Activated naive CD8-positive, alpha-beta T cell treated with anti-CD3 and anti-CD28 coated beads, Interleukin-2, amount 50 U/mL, for 24 hours (primary cell): ENCODE measurements at regions not wholly inside any gene's neighbourhood (a gene's known extent, or its start where the extent isn't known, plus 50 kb on each side); places are given as distances from the start of the nearest gene placed in this dataset.

Source experiments
- ATAC-seq: fragments of 150-1000 bp; cut with Tn5 transposase; one replicate; pipeline ENCODE4 v1.10.0; 2021
- DNase-seq: peaks from one replicate; pipeline ENCODE4 v3.0.0; 2021
- H3K27ac Mint-ChIP-seq: one replicate; pipeline ENCODE4 v1.8.0; 2021; ENCODE audit warnings: mild to moderate bottlenecking, mixed read lengths
- H3K27me3 Mint-ChIP-seq: one replicate; pipeline ENCODE4 v1.8.0; 2021; ENCODE audit warnings: mixed read lengths
- H3K36me3 Mint-ChIP-seq: one replicate; pipeline ENCODE4 v1.8.0; 2021; ENCODE audit warnings: low read depth, mixed read lengths
- H3K4me1 Mint-ChIP-seq: one replicate; pipeline ENCODE4 v1.8.0; 2021; ENCODE audit warnings: mixed read lengths
- H3K4me3 Mint-ChIP-seq: one replicate; pipeline ENCODE4 v1.8.0; 2021; ENCODE audit warnings: mild to moderate bottlenecking, moderate library complexity, mixed read lengths
- H3K9me3 Mint-ChIP-seq: one replicate; pipeline ENCODE4 v1.8.0; 2021; ENCODE audit warnings: mixed read lengths

- H3K27ac Mint-ChIP-seq = no peak overlapping the region
- H3K27me3 Mint-ChIP-seq = no peaks in the 10 kb centered on the region
- DNase-seq (no peak), ATAC-seq (no peak)
- no peaks in the 10 kb centered on the region for H3K4me1 Mint-ChIP-seq
- no peak overlapping the region for H3K4me3 Mint-ChIP-seq
- peaks cover 12% of the 10 kb centered on the region for H3K9me3 Mint-ChIP-seq
- no peaks in the 10 kb centered on the region for H3K36me3 Mint-ChIP-seq
These were observed 582.5 kb upstream of the CDH18 start for GRCh38 chr5:20570486-20570885.

- Mint-ChIP-seq H3K4me1 (no peaks in the 10 kb centered on the region), H3K27me3 (no peaks in the 10 kb centered on the region), H3K36me3 (no peaks in the 10 kb centered on the region), H3K9me3 (peaks cover 8% of the 10 kb centered on the region), H3K27ac (no peak overlapping the region), H3K4me3 (no peak overlapping the region)
- DNase-seq (no peak), ATAC-seq (no peak)
These were observed 574.5 kb upstream of the CDH18 start for GRCh38 chr5:20562544-20562943.

GRCh38 chr5:20559845-20560244 is 571.8 kb upstream of the CDH18 start:
- Mint-ChIP-seq H3K4me3 (no peak overlapping the region), H3K4me1 (no peaks in the 10 kb centered on the region), H3K27me3 (no peaks in the 10 kb centered on the region), H3K36me3 (no peaks in the 10 kb centered on the region), H3K9me3 (peaks cover 10% of the 10 kb centered on the region), H3K27ac (no peak overlapping the region)
- ATAC-seq (no peak), DNase-seq (no peak)

GRCh38 chr5:20556115-20556763 is 568.2 kb upstream of the CDH18 start:
- Mint-ChIP-seq H3K4me1 (no peaks in the 10 kb centered on the region), H3K9me3 (peaks cover 13% of the 10 kb centered on the region), H3K4me3 (no peak overlapping the region), H3K27me3 (no peaks in the 10 kb centered on the region), H3K27ac (no peak overlapping the region), H3K36me3 (no peaks in the 10 kb centered on the region)
- DNase-seq (no peak), ATAC-seq (no peak)

GRCh38 chr5:20555034-20555433 is 567.0 kb upstream of the CDH18 start:
- Mint-ChIP-seq H3K27me3 (no peaks in the 10 kb centered on the region), H3K4me3 (no peak overlapping the region), H3K36me3 (no peaks in the 10 kb centered on the region), H3K9me3 (peaks cover 18% of the 10 kb centered on the region), H3K4me1 (no peaks in the 10 kb centered on the region), H3K27ac (no peak overlapping the region)
- DNase-seq = no peak
- no peak for ATAC-seq

- H3K27ac Mint-ChIP-seq = no peak overlapping the region
- H3K4me3 Mint-ChIP-seq = no peak overlapping the region
- no peaks in the 10 kb centered on the region for H3K27me3 Mint-ChIP-seq
- ATAC-seq (no peak), DNase-seq (no peak)
- no peaks in the 10 kb centered on the region for H3K36me3 Mint-ChIP-seq
- H3K4me1 Mint-ChIP-seq = no peaks in the 10 kb centered on the region
- H3K9me3 Mint-ChIP-seq = peaks cover 23% of the 10 kb centered on the region
These were observed 566.0 kb upstream of the CDH18 start for GRCh38 chr5:20554001-20554400.

- ATAC-seq = no peak
- Mint-ChIP-seq H3K4me3 (no peak overlapping the region), H3K27me3 (no peaks in the 10 kb centered on the region), H3K9me3 (peaks cover 8% of the 10 kb centered on the region), H3K36me3 (no peaks in the 10 kb centered on the region), H3K27ac (no peak overlapping the region), H3K4me1 (no peaks in the 10 kb centered on the region)
- no peak for DNase-seq
These were observed 550.1 kb upstream of the CDH18 start for GRCh38 chr5:20537911-20538703.

- Mint-ChIP-seq H3K36me3 (no peaks in the 10 kb centered on the region), H3K4me3 (no peak overlapping the region), H3K27ac (no peak overlapping the region), H3K4me1 (no peaks in the 10 kb centered on the region), H3K27me3 (no peaks in the 10 kb centered on the region), H3K9me3 (peaks cover 12% of the 10 kb centered on the region)
- DNase-seq = no peak
- no peak for ATAC-seq
These were observed 548.8 kb upstream of the CDH18 start for GRCh38 chr5:20536813-20537212.

- Mint-ChIP-seq H3K36me3 (no peaks in the 10 kb centered on the region), H3K4me3 (no peak overlapping the region), H3K27me3 (no peaks in the 10 kb centered on the region), H3K9me3 (peaks cover 12% of the 10 kb centered on the region), H3K4me1 (no peaks in the 10 kb centered on the region), H3K27ac (no peak overlapping the region)
- ATAC-seq (no peak), DNase-seq (no peak)
These were observed 548.3 kb upstream of the CDH18 start for GRCh38 chr5:20536341-20536740.

- H3K27ac Mint-ChIP-seq = no peak overlapping the region
- H3K4me1 Mint-ChIP-seq = no peaks in the 10 kb centered on the region
- H3K4me3 Mint-ChIP-seq = no peak overlapping the region
- ATAC-seq (no peak), DNase-seq (no peak)
- H3K27me3 Mint-ChIP-seq = no peaks in the 10 kb centered on the region
- H3K9me3 Mint-ChIP-seq = peaks cover 23% of the 10 kb centered on the region
- no peaks in the 10 kb centered on the region for H3K36me3 Mint-ChIP-seq
These were observed 540.5 kb upstream of the CDH18 start for GRCh38 chr5:20528471-20528870.

- Mint-ChIP-seq H3K27me3 (no peaks in the 10 kb centered on the region), H3K4me1 (no peaks in the 10 kb centered on the region), H3K9me3 (peaks cover 26% of the 10 kb centered on the region), H3K4me3 (no peak overlapping the region), H3K27ac (no peak overlapping the region), H3K36me3 (no peaks in the 10 kb centered on the region)
- no peak for ATAC-seq
- no peak for DNase-seq
These were observed 537.1 kb upstream of the CDH18 start for GRCh38 chr5:20524991-20525529.

GRCh38 chr5:20522905-20523482 is 535.0 kb upstream of the CDH18 start:
- Mint-ChIP-seq H3K4me1 (no peaks in the 10 kb centered on the region), H3K27me3 (no peaks in the 10 kb centered on the region)

GRCh38 chr5:20515606-20516005 is 527.6 kb upstream of the CDH18 start:
- no peak for DNase-seq
- Mint-ChIP-seq H3K9me3 (peaks cover 4% of the 10 kb centered on the region), H3K27me3 (no peaks in the 10 kb centered on the region), H3K4me1 (no peaks in the 10 kb centered on the region), H3K36me3 (no peaks in the 10 kb centered on the region), H3K27ac (no peak overlapping the region), H3K4me3 (no peak overlapping the region)
- ATAC-seq = no peak

More at GRCh38 chr5:20522905-20523482, 535.0 kb upstream of the CDH18 start:
- no peak overlapping the region for H3K4me3 Mint-ChIP-seq
- no peak overlapping the region for H3K27ac Mint-ChIP-seq
- peaks cover 11% of the 10 kb centered on the region for H3K9me3 Mint-ChIP-seq
- DNase-seq (no peak), ATAC-seq (no peak)
- no peaks in the 10 kb centered on the region for H3K36me3 Mint-ChIP-seq

- Mint-ChIP-seq H3K4me3 (no peak overlapping the region), H3K27ac (no peak overlapping the region), H3K4me1 (no peaks in the 10 kb centered on the region), H3K36me3 (no peaks in the 10 kb centered on the region), H3K9me3 (peaks cover 11% of the 10 kb centered on the region), H3K27me3 (no peaks in the 10 kb centered on the region)
- DNase-seq (no peak), ATAC-seq (no peak)
These were observed 526.1 kb upstream of the CDH18 start for GRCh38 chr5:20514145-20514544.

- no peak overlapping the region for H3K4me3 Mint-ChIP-seq
- H3K36me3 Mint-ChIP-seq = no peaks in the 10 kb centered on the region
- no peak for ATAC-seq
- H3K27ac Mint-ChIP-seq = no peak overlapping the region
- peaks cover 14% of the 10 kb centered on the region for H3K9me3 Mint-ChIP-seq
- H3K4me1 Mint-ChIP-seq = no peaks in the 10 kb centered on the region
- no peak for DNase-seq
- H3K27me3 Mint-ChIP-seq = no peaks in the 10 kb centered on the region
These were observed 512.5 kb upstream of the CDH18 start for GRCh38 chr5:20500546-20500945.
